K562 (cell line): ENCODE measurements at regions not wholly inside any gene's neighbourhood (a gene's known extent, or its start where the extent isn't known, plus 50 kb on each side); places are given as distances from the start of the nearest gene placed in this dataset.

ENCODE experiments used
- POLR2AphosphoS5 ChIP-seq: IDR thresholded peaks from 2 replicates; pipeline ENCODE4 v1.6.1; 2011; ENCODE audit warnings: mild to moderate bottlenecking, low read depth, low read length, moderate library complexity; ENCODE audit not compliant: control insufficient read depth, insufficient read depth
- ZNF282 ChIP-seq: sonication (generic); formaldehyde crosslinking; IDR thresholded peaks from 2 replicates; pipeline ENCODE4 v1.8.1; 2023; ENCODE audit warnings: missing genetic modification reagents

- TF ChIP-seq ZNF282 (CRISPR knock-in tag) (no peak), POLR2AphosphoS5 (no peak)
These were observed 480.9 kb upstream of the NOX3 start for GRCh38 chr6:155936551-155936950.
